Stomach smooth muscle (tissue), 2 donors: ENCODE measurements at regions not wholly inside any gene's neighbourhood (a gene's known extent, or its start where the extent isn't known, plus 50 kb on each side); places are given as distances from the start of the nearest gene placed in this dataset.

Experiments
- H3K27ac ChIP-seq: one replicate; pipeline ENCODE4 v1.7.0; 2013; ENCODE audit warnings: mild to moderate bottlenecking, low read length, inconsistent platforms
- H3K27me3 ChIP-seq, 2 donors: one replicate each; pipeline ENCODE4 v1.7.0; 2013; ENCODE audit warnings: low read length in 2 of 2; ENCODE audit not compliant: insufficient read depth in 2 of 2, control insufficient read depth in 1 of 2
- H3K36me3 ChIP-seq, 2 donors: one replicate each; pipeline ENCODE4 v1.7.0; 2013; ENCODE audit warnings: low read length in 2 of 2; ENCODE audit not compliant: control insufficient read depth in 2 of 2, insufficient read depth in 2 of 2
- H3K4me1 ChIP-seq: one replicate; pipeline ENCODE4 v1.7.0; 2013; ENCODE audit warnings: low read length; ENCODE audit not compliant: control insufficient read depth, insufficient read depth
- H3K4me3 ChIP-seq, 2 donors: one replicate each; pipeline ENCODE4 v1.7.0; 2013; ENCODE audit warnings: low read length in 2 of 2
- H3K9ac ChIP-seq, 2 donors: one replicate each; pipeline ENCODE4 v1.7.0; 2013; ENCODE audit warnings: low read length in 2 of 2, mild to moderate bottlenecking in 1 of 2
- H3K9me3 ChIP-seq, 2 donors: one replicate each; pipeline ENCODE4 v1.7.0; 2013; ENCODE audit warnings: low read length in 2 of 2; ENCODE audit not compliant: control insufficient read depth in 2 of 2
- donor health status: healthy.
- donor health status: Pancreatic carcinoma.

DNA sequence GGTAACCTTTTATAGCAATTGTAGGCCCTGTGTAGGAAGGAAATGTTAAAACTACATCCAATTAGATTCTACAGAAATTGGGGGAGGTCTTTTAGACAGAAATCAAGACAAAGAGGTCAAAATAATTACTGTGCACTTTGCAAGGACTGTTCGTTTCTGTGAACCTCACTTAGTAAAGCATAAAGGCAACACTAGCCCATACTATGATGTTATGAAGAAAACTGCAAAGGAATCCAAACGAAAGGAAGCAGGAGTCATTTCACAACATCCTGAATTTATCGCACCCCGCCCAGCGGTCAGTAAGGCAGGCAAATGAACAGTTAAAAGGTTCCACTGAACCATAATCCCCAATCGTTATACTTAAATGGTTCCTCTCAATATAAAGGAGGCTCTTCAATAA lies 429.5 kb upstream of the ARID1B start:
- Histone ChIP-seq H3K9ac (no peak overlapping the region), H3K27me3 (no peaks in the 10 kb centered on the region), H3K4me3 (no peak overlapping the region), H3K27ac (no peak overlapping the region), H3K4me1 (no peaks in the 10 kb centered on the region), H3K36me3 (no peaks in the 10 kb centered on the region), H3K9me3 (no peaks in the 10 kb centered on the region)

DNA sequence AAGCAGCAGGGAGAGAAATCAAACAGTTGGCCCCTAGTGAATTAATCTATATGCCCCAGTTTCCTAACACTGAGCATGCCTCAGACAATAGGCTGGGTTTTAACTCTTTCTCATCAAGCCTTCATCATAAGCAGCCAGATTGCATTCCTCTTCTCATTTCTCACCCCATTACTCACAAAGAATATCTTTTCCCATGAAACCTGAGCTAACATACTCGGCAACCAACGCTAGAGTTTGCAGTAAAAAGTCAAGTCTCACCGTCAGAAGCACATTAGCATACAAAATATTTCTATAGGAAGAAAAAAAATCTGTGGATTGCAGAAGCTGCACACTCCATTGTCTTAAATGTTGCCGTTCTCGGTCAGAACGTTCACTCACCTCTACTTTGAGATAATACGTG lies 429.9 kb upstream of the ARID1B start:
- H3K36me3 ChIP-seq, result no peaks in the 10 kb centered on the region
- H3K4me3 ChIP-seq, result no peak overlapping the region
- H3K27me3 ChIP-seq, result no peaks in the 10 kb centered on the region
- H3K9me3 ChIP-seq, result no peaks in the 10 kb centered on the region
- H3K27ac ChIP-seq, result no peak overlapping the region
- H3K9ac ChIP-seq, result no peak overlapping the region
- no peaks in the 10 kb centered on the region for H3K4me1 ChIP-seq

DNA sequence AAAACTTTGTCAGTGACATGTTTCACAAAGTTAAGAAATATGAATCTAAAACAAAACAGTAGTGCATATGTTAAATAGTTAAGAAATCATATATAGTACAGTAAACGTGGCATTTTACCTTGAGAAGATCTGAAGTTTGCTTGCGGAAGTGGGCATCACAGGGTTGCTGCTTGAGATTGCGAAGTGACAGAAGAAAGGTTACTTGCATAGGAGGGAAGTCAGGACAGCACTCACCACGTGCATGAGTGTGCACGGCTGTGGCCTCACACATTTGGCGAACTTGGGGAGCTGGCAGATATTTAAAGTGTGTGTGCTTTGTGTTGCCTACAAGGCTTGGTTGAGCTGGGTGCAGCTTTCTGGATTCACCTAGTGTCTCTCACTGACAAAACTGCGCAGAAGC lies 431.5 kb upstream of the ARID1B start:
- no peaks in the 10 kb centered on the region for H3K27me3 ChIP-seq
- H3K9me3 ChIP-seq, result no peaks in the 10 kb centered on the region
- H3K9ac ChIP-seq, result no peak overlapping the region
- H3K4me3 ChIP-seq, result no peak overlapping the region
- H3K27ac ChIP-seq, result no peak overlapping the region
- no peaks in the 10 kb centered on the region for H3K36me3 ChIP-seq
- no peaks in the 10 kb centered on the region for H3K4me1 ChIP-seq

DNA sequence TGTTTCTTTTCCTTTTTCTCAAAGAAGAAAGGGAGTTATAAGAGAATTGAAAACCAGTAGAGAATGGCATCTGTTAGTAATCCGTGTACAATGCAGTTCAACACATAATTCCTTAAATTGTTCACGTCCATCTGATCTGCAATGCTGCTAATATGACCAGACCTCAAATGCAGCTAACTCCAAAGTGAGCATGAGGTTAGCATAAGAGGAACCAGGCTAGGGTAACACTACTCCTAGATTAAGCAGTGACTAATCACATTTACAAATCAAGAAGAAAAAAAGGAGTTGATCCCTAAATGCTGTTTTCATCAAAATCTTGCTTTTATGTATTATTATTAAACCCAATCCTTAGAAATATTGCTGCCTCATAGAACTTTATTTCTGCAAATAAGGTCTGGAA lies 432.7 kb upstream of the ARID1B start:
- no peaks in the 10 kb centered on the region for H3K4me1 ChIP-seq
- H3K27ac ChIP-seq, result no peak overlapping the region
- no peak overlapping the region for H3K9ac ChIP-seq
- H3K36me3 ChIP-seq, result no peaks in the 10 kb centered on the region
- H3K4me3 ChIP-seq, result no peak overlapping the region
- no peaks in the 10 kb centered on the region for H3K27me3 ChIP-seq
- no peaks in the 10 kb centered on the region for H3K9me3 ChIP-seq

DNA sequence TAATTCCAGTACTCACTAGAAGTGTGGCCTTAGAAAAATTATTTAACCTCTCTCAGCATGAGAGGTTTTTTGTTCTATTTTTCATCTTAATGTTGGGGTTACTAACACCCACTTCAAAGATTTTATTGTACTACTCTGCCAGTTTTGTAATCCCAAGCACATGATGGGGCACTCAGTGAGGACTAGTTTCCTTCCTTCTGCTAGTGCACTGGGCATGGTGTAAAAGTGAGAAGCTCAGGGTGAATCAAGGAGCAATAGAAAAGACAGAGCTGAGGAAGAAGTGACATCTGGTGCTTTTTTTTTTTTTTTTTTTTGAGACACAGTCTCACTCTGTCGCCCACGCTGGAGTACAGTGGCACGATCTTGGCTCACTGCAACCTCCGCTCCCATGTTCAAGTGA lies 439.4 kb upstream of the ARID1B start:
- Histone ChIP-seq H3K27me3 (no peaks in the 10 kb centered on the region), H3K9ac (no peak overlapping the region), H3K4me1 (no peaks in the 10 kb centered on the region), H3K27ac (no peak overlapping the region), H3K36me3 (no peaks in the 10 kb centered on the region), H3K9me3 (peaks cover 0 to 2% of the 10 kb centered on the region in 2 donors), H3K4me3 (no peak overlapping the region)

DNA sequence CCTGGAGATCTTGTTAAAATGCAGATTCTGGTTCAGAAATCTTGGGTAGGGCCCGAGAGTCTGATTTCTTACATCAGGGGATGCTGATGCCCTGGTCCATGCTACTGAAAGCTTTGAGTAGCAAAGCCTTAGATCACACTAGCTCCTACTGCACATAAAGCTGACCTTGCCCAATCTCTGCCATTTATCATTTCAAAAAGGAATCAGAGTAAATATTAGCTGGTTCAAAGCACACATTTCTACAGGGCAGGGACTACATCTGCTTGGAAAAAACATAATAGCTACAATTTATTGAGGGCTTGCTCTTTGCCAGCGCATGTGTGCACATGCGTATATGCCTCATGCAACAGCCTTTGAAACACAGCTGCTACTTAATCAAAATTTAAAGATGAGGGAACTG lies 440.4 kb upstream of the ARID1B start:
- Histone ChIP-seq H3K27me3 (no peaks in the 10 kb centered on the region), H3K9ac (no peak overlapping the region), H3K36me3 (no peaks in the 10 kb centered on the region), H3K27ac (no peak overlapping the region), H3K4me3 (no peak overlapping the region), H3K4me1 (no peaks in the 10 kb centered on the region), H3K9me3 (peaks cover 4 to 8% of the 10 kb centered on the region in 2 donors)

DNA sequence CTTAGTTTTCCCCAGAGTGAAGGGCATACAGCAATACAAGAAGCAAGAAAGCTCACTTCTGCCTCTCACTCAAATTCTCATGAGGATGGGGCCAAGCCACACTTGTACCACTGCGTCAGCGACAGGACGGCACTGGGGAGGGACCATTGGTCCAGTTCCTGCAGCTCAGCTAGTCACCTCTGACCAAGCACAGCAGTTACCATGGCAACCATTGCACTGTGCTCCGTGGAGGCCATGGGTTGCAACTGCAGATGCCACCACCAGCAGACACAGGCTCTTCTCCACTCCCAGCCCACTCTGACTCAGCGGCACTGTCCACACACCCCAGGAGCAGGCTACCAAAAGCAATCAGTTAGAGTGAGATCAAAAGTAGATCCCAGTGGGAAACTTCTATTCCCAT lies 441.1 kb upstream of the ARID1B start:
- Histone ChIP-seq H3K27ac (no peak overlapping the region), H3K36me3 (no peaks in the 10 kb centered on the region)

DNA sequence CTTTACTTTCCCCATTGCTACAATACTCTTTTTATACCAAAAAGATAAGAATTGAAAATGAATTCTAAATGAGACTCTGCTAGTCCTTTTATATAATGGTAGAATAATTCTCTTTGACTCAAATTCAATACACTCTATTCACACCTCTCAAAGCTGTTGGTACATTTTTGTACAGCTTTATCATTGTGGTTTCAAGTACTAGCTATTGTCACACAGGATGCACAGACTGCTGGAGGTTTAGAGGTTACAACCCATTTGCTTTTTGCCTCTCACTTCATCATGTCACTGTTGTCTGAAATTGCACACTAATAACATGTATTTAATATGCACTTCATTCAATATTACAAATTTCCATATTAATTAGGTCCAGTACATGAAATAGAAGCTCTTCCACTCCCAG lies 442.2 kb upstream of the ARID1B start:
- Histone ChIP-seq H3K4me3 (no peak overlapping the region), H3K9ac (no peak overlapping the region), H3K36me3 (no peaks in the 10 kb centered on the region), H3K9me3 (peaks cover 4 to 8% of the 10 kb centered on the region in 2 donors), H3K4me1 (no peaks in the 10 kb centered on the region), H3K27ac (no peak overlapping the region), H3K27me3 (no peaks in the 10 kb centered on the region)

More for the DNA sequence above, 441.1 kb upstream of the ARID1B start:
- Histone ChIP-seq H3K4me3 (no peak overlapping the region), H3K27me3 (no peaks in the 10 kb centered on the region), H3K9me3 (peaks cover 4 to 8% of the 10 kb centered on the region in 2 donors), H3K9ac (no peak overlapping the region), H3K4me1 (no peaks in the 10 kb centered on the region)

DNA sequence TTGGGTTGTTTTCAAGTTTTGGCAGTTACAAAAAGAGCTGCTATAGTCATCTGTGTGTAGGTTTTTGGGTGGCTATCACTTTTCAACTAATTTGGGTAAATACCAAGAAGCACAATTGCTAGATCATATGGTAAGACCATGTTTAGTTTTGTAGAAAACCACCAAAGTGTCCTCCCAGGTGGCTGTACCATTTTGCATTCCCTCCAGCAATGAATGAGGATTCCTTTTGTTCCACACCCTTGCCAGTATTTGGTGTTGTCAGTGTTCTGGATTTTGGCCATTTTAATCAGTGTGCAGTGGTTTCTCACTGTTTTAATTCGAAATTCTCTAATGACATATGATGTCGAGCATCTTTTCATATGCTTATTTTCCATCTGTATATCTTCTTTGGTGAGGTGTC lies 457.5 kb upstream of the ARID1B start:
- Histone ChIP-seq H3K4me3 (no peak overlapping the region), H3K9me3 (no peaks in the 10 kb centered on the region), H3K9ac (no peak overlapping the region), H3K4me1 (no peaks in the 10 kb centered on the region), H3K36me3 (no peaks in the 10 kb centered on the region), H3K27me3 (no peaks in the 10 kb centered on the region), H3K27ac (no peak overlapping the region)

DNA sequence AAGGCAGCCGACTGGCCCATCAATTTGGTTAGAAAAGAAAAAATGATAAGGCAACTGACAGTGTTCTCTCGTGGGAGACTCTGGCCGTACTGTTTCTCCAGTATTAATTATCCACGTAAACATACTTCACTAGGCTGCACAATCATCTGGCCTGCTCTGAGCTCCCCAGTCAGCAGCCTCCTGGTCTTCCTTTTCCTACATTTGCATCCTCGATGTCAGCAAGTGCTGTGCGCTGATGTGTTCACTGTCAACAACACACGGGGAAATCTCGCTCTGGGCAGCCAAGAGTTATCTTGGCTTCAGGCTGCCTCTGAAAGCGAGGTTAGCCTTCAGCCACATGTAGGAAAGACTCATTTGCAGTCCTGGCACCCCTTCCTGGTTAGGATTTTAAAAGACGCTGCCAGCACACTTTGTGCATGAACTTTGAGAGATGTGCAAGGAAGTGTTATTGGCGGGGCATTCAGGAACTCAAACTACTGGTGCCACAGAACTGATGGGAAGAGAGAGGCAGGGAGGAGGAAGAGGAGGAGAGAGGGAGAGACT lies 460.5 kb upstream of the ARID1B start:
- Histone ChIP-seq H3K27ac (no peak overlapping the region), H3K27me3 (no peaks in the 10 kb centered on the region), H3K9ac (no peak overlapping the region)

DNA sequence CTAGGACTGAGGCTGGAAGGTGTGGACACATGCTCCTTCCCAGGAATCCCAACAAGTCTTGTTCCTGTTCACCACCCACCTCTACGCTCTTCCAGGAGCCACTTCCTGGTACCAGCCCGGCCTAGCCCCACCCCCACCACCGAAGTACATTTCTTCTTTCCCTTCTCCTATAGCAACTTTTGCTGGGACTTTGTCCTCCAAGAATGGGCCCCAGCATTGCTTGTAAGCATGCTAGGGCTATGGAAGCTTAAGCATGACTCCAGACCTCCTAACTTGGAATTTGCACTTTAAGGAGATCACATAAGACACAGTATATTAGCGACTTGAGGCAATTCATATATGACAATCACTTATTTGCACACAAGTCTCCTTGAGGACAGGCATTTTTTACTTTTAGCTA lies 462.0 kb upstream of the ARID1B start:
- H3K27ac ChIP-seq, result no peak overlapping the region
- H3K9ac ChIP-seq, result no peak overlapping the region
- H3K4me3 ChIP-seq, result no peak overlapping the region
- H3K36me3 ChIP-seq, result no peaks in the 10 kb centered on the region
- H3K27me3 ChIP-seq, result no peaks in the 10 kb centered on the region
- H3K4me1 ChIP-seq, result no peaks in the 10 kb centered on the region
- H3K9me3 ChIP-seq, result no peaks in the 10 kb centered on the region

More for the DNA sequence above, 460.5 kb upstream of the ARID1B start:
- Histone ChIP-seq H3K4me1 (no peaks in the 10 kb centered on the region), H3K36me3 (no peaks in the 10 kb centered on the region), H3K4me3 (no peak overlapping the region), H3K9me3 (no peaks in the 10 kb centered on the region)
